Neural crest cell (in vitro differentiated cells): ENCODE measurements at regions not wholly inside any gene's neighbourhood (a gene's known extent, or its start where the extent isn't known, plus 50 kb on each side); places are given as distances from the start of the nearest gene placed in this dataset.
"Not testable (repeated sequence)": the region's sequence is repeated elsewhere in the genome, so short reads cannot be mapped to it uniquely, and the experiment has no call there.

Experiments used
- DNase-seq: peaks from one replicate; pipeline ENCODE4 v3.0.0; 2021; ENCODE audit warnings: low read depth, mixed read lengths, low spot score
- H3K27ac Mint-ChIP-seq: one replicate; pipeline ENCODE4 v1.8.0; 2021; ENCODE audit warnings: mild to moderate bottlenecking, mixed read lengths; ENCODE audit not compliant: unreplicated experiment
- H3K27me3 Mint-ChIP-seq: 2 replicates; pipeline ENCODE4 v1.8.0; 2021; ENCODE audit warnings: low read depth, mild to moderate bottlenecking, mixed read lengths
- H3K36me3 Mint-ChIP-seq: 2 replicates; pipeline ENCODE4 v1.8.0; 2021; ENCODE audit warnings: low read depth, mild to moderate bottlenecking, mixed read lengths
- H3K4me1 Mint-ChIP-seq: 2 replicates; pipeline ENCODE4 v1.8.0; 2021; ENCODE audit warnings: mixed read lengths
- H3K4me3 Mint-ChIP-seq: one replicate; pipeline ENCODE4 v1.8.0; 2021; ENCODE audit warnings: mild to moderate bottlenecking, mixed read lengths
- H3K9me3 Mint-ChIP-seq: 2 replicates; pipeline ENCODE4 v1.8.0; 2021; ENCODE audit warnings: mixed read lengths
- CTCF ChIP-seq: fragments of 200-600 bp; sonication (generic); conservative IDR thresholded peaks from 2 replicates; pipeline ENCODE4 v1.5.0; 2021; ENCODE audit warnings: antibody characterized with exemption, mild to moderate bottlenecking

- no peak overlapping the region for H3K4me3 Mint-ChIP-seq
- no peak for DNase-seq
These were observed 1353.4 kb downstream of the GRIK2 start for GRCh38 chr6:102746941-102747340.

GRCh38 chr6:102742754-102743356 lies 1349.3 kb downstream of the GRIK2 start:
- Mint-ChIP-seq H3K9me3 (peaks cover under 1% of the 10 kb centered on the region), H3K27me3 (no peaks in the 10 kb centered on the region), H3K27ac (no peak overlapping the region), H3K4me3 (no peak overlapping the region), H3K36me3 (no peaks in the 10 kb centered on the region), H3K4me1 (peaks cover 22% of the 10 kb centered on the region)
- TF ChIP-seq CTCF: no peak
- no peak for DNase-seq

More at GRCh38 chr6:102746941-102747340, 1353.4 kb downstream of the GRIK2 start:
- peaks cover 23% of the 10 kb centered on the region for H3K4me1 Mint-ChIP-seq
- no peaks in the 10 kb centered on the region for H3K36me3 Mint-ChIP-seq
- no peaks in the 10 kb centered on the region for H3K27me3 Mint-ChIP-seq
- TF ChIP-seq CTCF: no peak
- peak overlapping the region; percentile 8 for H3K27ac Mint-ChIP-seq
- peaks cover 2% of the 10 kb centered on the region for H3K9me3 Mint-ChIP-seq

DNA sequence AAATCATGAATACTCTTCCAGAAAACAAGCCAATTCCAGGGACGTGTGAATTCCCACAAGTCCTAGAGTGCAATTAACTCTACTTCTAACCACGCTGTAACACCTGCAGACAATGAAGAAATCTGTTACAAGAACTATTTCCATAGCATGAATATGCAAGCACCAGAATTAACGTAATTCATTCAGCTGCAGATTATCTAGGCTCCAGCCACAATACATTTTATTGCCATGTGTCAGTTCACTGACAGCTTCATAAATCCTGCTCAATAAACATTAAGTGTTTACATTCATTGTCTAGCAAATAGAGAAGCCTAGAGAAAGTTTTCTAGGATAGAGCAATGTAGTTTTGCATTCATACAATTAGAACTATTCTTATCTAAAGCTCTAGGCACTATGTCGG lies 1348.5 kb downstream of the GRIK2 start:
- no peak for TF ChIP-seq CTCF
- H3K27me3 Mint-ChIP-seq: no peaks in the 10 kb centered on the region
- H3K4me3 Mint-ChIP-seq: no peak overlapping the region
- H3K4me1 Mint-ChIP-seq: peaks cover 20% of the 10 kb centered on the region
- H3K27ac Mint-ChIP-seq: no peak overlapping the region
- no peaks in the 10 kb centered on the region for H3K36me3 Mint-ChIP-seq
- no peaks in the 10 kb centered on the region for H3K9me3 Mint-ChIP-seq
- no peak for DNase-seq

GRCh38 chr6:102736941-102737368 lies 1343.4 kb downstream of the GRIK2 start:
- no peak for TF ChIP-seq CTCF
- Mint-ChIP-seq H3K36me3 (no peaks in the 10 kb centered on the region), H3K27ac (no peak overlapping the region), H3K4me1 (peaks cover 1% of the 10 kb centered on the region), H3K4me3 (no peak overlapping the region), H3K27me3 (no peaks in the 10 kb centered on the region), H3K9me3 (no peaks in the 10 kb centered on the region)
- no peak for DNase-seq

GRCh38 chr6:102732898-102733297 lies 1339.4 kb downstream of the GRIK2 start:
- H3K4me1 Mint-ChIP-seq: no peaks in the 10 kb centered on the region
- peaks cover 2% of the 10 kb centered on the region for H3K36me3 Mint-ChIP-seq
- no peaks in the 10 kb centered on the region for H3K27me3 Mint-ChIP-seq
- no peak overlapping the region for H3K27ac Mint-ChIP-seq
- peaks cover 2% of the 10 kb centered on the region for H3K9me3 Mint-ChIP-seq
- TF ChIP-seq CTCF: no peak
- no peak for DNase-seq
- H3K4me3 Mint-ChIP-seq: no peak overlapping the region

DNA sequence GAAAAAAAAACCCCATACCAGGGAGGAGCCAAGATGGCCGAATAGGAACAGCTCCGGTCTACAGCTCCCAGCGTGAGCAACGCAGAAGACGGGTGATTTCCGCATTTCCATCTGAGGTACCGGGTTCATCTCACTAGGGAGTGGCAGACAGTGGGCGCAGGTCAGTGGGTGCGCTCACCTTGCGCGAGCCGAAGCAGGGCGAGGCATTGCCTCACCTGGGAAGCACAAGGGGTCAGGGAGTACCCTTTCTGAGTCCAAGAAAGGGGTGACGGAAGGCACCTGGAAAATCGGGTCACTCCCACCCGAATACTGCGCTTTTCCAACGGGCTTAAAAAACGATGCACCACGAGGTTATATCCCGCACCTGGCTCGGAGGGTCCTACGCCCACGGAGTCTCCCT lies 1328.6 kb downstream of the GRIK2 start:
- H3K27me3 Mint-ChIP-seq, H3K4me3 Mint-ChIP-seq, H3K27ac Mint-ChIP-seq, DNase-seq, H3K9me3 Mint-ChIP-seq, H3K36me3 Mint-ChIP-seq: not testable (repeated sequence)
- H3K4me1 Mint-ChIP-seq: peaks cover 22% of the 10 kb centered on the region
